OCI-LY1 (cell line): ENCODE measurements at regions not wholly inside any gene's neighbourhood (a gene's known extent, or its start where the extent isn't known, plus 50 kb on each side); places are given as distances from the start of the nearest gene placed in this dataset.

Source experiments
- H2AFZ ChIP-seq: fragments of 200-600 bp; sonication (generic), shearing (Covaris generic); 2 replicates; pipeline ENCODE4 v1.6.0; 2014; ENCODE audit warnings: antibody characterized with exemption, mild to moderate bottlenecking, low read length
- H3F3A ChIP-seq: fragments of 200-600 bp; sonication (generic), shearing (Covaris generic); 2 replicates; pipeline ENCODE4 v1.6.0; 2014; ENCODE audit warnings: mild to moderate bottlenecking, antibody characterized with exemption, low read length, moderate library complexity; ENCODE audit not compliant: insufficient read depth
- H3K27ac ChIP-seq: fragments of 200-600 bp; sonication (generic); 2 replicates; pipeline ENCODE4 v1.5.1; 2014; ENCODE audit warnings: low read length, mixed run types, mild to moderate bottlenecking, low read depth; ENCODE audit not compliant: poor library complexity, severe bottlenecking
- H3K27me3 ChIP-seq: fragments of 200-600 bp; sonication (generic); 2 replicates; pipeline ENCODE4 v1.6.0; 2014; ENCODE audit warnings: antibody characterized with exemption, mild to moderate bottlenecking, low read length, moderate library complexity; ENCODE audit not compliant: insufficient read depth
- H3K36me3 ChIP-seq: fragments of 200-600 bp; sonication (generic); 2 replicates; pipeline ENCODE4 v1.6.1; 2014; ENCODE audit warnings: mild to moderate bottlenecking, antibody characterized with exemption, low read length, moderate library complexity, mixed read lengths; ENCODE audit not compliant: insufficient read depth
- H3K4me1 ChIP-seq: fragments of 200-600 bp; sonication (generic); 2 replicates; pipeline ENCODE4 v1.5.1; 2014; ENCODE audit warnings: mild to moderate bottlenecking, low read length, moderate library complexity; ENCODE audit not compliant: insufficient read depth, severe bottlenecking
- H3K4me2 ChIP-seq: fragments of 200-600 bp; sonication (generic), shearing (Covaris generic); 2 replicates; pipeline ENCODE4 v1.6.1; 2014; ENCODE audit warnings: low read length
- H3K4me3 ChIP-seq: fragments of 200-600 bp; sonication (generic); 2 replicates; pipeline ENCODE4 v1.5.1; 2014; ENCODE audit warnings: low read length, low read depth, mild to moderate bottlenecking, mixed read lengths; ENCODE audit not compliant: poor library complexity, severe bottlenecking
- H3K79me2 ChIP-seq: fragments of 200-600 bp; shearing (Covaris generic); 2 replicates; pipeline ENCODE4 v1.6.1; 2016; ENCODE audit warnings: mixed run types, low read length, mixed read lengths; ENCODE audit not compliant: insufficient read depth
- H3K9ac ChIP-seq: fragments of 200-600 bp; sonication (generic), shearing (Covaris generic); 2 replicates; pipeline ENCODE4 v1.6.1; 2014; ENCODE audit warnings: mild to moderate bottlenecking, low read length, mixed read lengths
- H3K9me2 ChIP-seq: fragments of 200-600 bp; sonication (generic), shearing (Covaris generic); 2 replicates; pipeline ENCODE4 v1.6.1; 2014; ENCODE audit warnings: low read depth, mild to moderate bottlenecking, low read length, mixed read lengths
- H3K9me3 ChIP-seq: fragments of 200-600 bp; shearing (Covaris generic); 2 replicates; pipeline ENCODE4 v1.6.1; 2014; ENCODE audit warnings: low read length, mixed read lengths
- H4K20me1 ChIP-seq: fragments of 200-600 bp; sonication (generic), shearing (Covaris generic); 2 replicates; pipeline ENCODE4 v1.6.0; 2016; ENCODE audit warnings: mild to moderate bottlenecking, low read length; ENCODE audit not compliant: insufficient read depth
- CTCF ChIP-seq: fragments of 200-600 bp; sonication (generic), shearing (Covaris generic); IDR thresholded peaks from 2 replicates; pipeline ENCODE4 v1.5.1; 2017; ENCODE audit warnings: mild to moderate bottlenecking, antibody characterized with exemption, low read length, moderate library complexity, mixed read lengths
- EZH2 ChIP-seq: fragments of 200-600 bp; sonication (generic), shearing (Covaris generic); IDR thresholded peaks from 2 replicates; pipeline ENCODE4 v1.8.0; 2017; ENCODE audit warnings: borderline replicate concordance, mixed run types, mild to moderate bottlenecking, antibody characterized with exemption, low read length, moderate library complexity, mixed read lengths

DNA sequence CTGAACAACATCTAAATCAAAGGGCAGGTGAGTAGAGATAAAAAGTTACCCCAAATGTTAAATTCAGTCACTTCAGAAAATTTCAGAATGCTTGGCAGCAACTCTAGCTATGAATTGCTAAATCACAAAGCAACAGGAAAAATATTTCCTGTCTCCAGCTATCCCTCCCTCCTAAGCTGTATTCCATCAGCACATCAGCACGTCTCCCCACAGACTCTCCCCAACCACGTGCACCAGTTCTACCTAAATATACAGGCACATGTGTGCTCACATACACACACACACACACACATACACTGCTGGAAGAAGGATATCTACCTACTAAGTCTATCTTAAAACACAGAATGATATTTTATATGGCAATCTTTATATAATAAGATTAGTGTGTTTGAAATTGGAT lies 177.1 kb upstream of the ARHGEF26 start:
- no peak overlapping the region for H3K4me3 ChIP-seq
- H3K9ac ChIP-seq: no peak overlapping the region
- H3F3A ChIP-seq: no peaks in the 10 kb centered on the region
- no peak overlapping the region for H3K27ac ChIP-seq
- H3K9me2 ChIP-seq: no peaks in the 10 kb centered on the region
- TF ChIP-seq CTCF (no peak), EZH2 (no peak)
- H2AFZ ChIP-seq: no peak overlapping the region
- no peaks in the 10 kb centered on the region for H3K36me3 ChIP-seq
- H3K4me1 ChIP-seq: no peaks in the 10 kb centered on the region
- H3K79me2 ChIP-seq: no peaks in the 10 kb centered on the region
- no peaks in the 10 kb centered on the region for H4K20me1 ChIP-seq
- peaks cover 9% of the 10 kb centered on the region; the same call in 1 of the 2 replicates for H3K9me3 ChIP-seq
- H3K4me2 ChIP-seq: no peak overlapping the region
- H3K27me3 ChIP-seq: no peaks in the 10 kb centered on the region

GRCh38 chr3:153951276-153951675 lies 169.9 kb upstream of the ARHGEF26 start:
- Histone ChIP-seq H3K9ac (no peak overlapping the region), H3K9me2 (no peaks in the 10 kb centered on the region), H3K4me3 (no peak overlapping the region), H3K79me2 (no peaks in the 10 kb centered on the region), H2AFZ (no peak overlapping the region), H3K4me1 (no peaks in the 10 kb centered on the region), H3K9me3 (peaks cover 4% of the 10 kb centered on the region; the same call in 1 of the 2 replicates), H3K4me2 (no peak overlapping the region), H3K36me3 (no peaks in the 10 kb centered on the region), H3K27me3 (no peaks in the 10 kb centered on the region), H4K20me1 (no peaks in the 10 kb centered on the region), H3K27ac (no peak overlapping the region), H3F3A (no peaks in the 10 kb centered on the region)
- TF ChIP-seq CTCF (no peak), EZH2 (no peak)

DNA sequence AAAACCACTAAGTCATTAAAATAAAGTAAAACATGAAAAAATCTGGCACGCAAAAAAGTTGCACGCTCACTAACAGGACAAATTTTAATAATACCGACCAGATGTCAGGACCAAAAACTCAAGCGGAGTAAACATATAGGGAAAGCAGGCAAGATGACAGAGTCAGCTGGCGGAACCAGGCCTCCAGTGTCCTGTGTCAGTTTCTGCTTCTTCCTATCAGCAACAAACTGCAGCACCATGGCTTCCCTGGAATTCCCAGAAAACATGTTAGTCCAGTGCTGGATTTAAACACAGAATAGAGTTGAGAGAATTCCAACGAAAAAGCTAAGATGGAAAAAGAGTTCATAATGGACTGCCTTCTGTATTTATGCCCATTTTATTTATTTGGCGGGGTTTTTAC lies 169.1 kb upstream of the ARHGEF26 start:
- H3K79me2 ChIP-seq: no peaks in the 10 kb centered on the region
- H3K4me1 ChIP-seq: no peaks in the 10 kb centered on the region
- no peak overlapping the region for H3K27ac ChIP-seq
- no peaks in the 10 kb centered on the region for H4K20me1 ChIP-seq
- H3F3A ChIP-seq: no peaks in the 10 kb centered on the region
- H3K4me2 ChIP-seq: no peak overlapping the region
- H3K9me2 ChIP-seq: no peaks in the 10 kb centered on the region
- no peak overlapping the region for H2AFZ ChIP-seq
- no peaks in the 10 kb centered on the region for H3K27me3 ChIP-seq
- no peak overlapping the region for H3K9ac ChIP-seq
- TF ChIP-seq CTCF: no peak
- TF ChIP-seq EZH2: no peak
- H3K4me3 ChIP-seq: no peak overlapping the region
- H3K36me3 ChIP-seq: no peaks in the 10 kb centered on the region
- H3K9me3 ChIP-seq: no peaks in the 10 kb centered on the region
